ENCODE measurements at regions not wholly inside any gene's neighbourhood (a gene's known extent, or its start where the extent isn't known, plus 50 kb on each side); places are given as distances from the start of the nearest gene placed in this dataset.

GRCh38 chr15:35966781-35967180 is 420.8 kb upstream of the DPH6 start:
- TF ChIP-seq CTCF (IDR thresholded peaks at IDR 0.05) (no peak), REST (IDR thresholded peaks at IDR 0.05; ENCODE audit: insufficient read depth in 1 of 2, low read depth in 2 of 2, low read length in 1 of 2) (no peak), SIN3A (IDR thresholded peaks at IDR 0.05; ENCODE audit: borderline replicate concordance, insufficient read depth, low read depth, low read length) (no peak)

Measured in Panc1 (cell line).